WI38 (cell line): ENCODE measurements at regions not wholly inside any gene's neighbourhood (a gene's known extent, or its start where the extent isn't known, plus 50 kb on each side); places are given as distances from the start of the nearest gene placed in this dataset.
"Not testable (repeated sequence)": the region's sequence is repeated elsewhere in the genome, so short reads cannot be mapped to it uniquely, and the experiment has no call there.

Experiments used
- H3K4me3 ChIP-seq: 2 replicates; pipeline ENCODE4 v1.5.1; 2011; ENCODE audit warnings: low read depth, mild to moderate bottlenecking, control low read depth, low read length
- TF ChIP-seq, protein P1 (sequence below): IDR thresholded peaks from 2 replicates; pipeline ENCODE4 v1.5.1; 2012; ENCODE audit warnings: low read depth, mild to moderate bottlenecking, control low read depth, low read length

GRCh38 chr14:53620890-53621289 is 335.7 kb downstream of the BMP4 start:
- TF ChIP-seq, protein P1, sequence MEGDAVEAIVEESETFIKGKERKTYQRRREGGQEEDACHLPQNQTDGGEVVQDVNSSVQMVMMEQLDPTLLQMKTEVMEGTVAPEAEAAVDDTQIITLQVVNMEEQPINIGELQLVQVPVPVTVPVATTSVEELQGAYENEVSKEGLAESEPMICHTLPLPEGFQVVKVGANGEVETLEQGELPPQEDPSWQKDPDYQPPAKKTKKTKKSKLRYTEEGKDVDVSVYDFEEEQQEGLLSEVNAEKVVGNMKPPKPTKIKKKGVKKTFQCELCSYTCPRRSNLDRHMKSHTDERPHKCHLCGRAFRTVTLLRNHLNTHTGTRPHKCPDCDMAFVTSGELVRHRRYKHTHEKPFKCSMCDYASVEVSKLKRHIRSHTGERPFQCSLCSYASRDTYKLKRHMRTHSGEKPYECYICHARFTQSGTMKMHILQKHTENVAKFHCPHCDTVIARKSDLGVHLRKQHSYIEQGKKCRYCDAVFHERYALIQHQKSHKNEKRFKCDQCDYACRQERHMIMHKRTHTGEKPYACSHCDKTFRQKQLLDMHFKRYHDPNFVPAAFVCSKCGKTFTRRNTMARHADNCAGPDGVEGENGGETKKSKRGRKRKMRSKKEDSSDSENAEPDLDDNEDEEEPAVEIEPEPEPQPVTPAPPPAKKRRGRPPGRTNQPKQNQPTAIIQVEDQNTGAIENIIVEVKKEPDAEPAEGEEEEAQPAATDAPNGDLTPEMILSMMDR: no peak
- H3K4me3 ChIP-seq: no peak overlapping the region

- no peak overlapping the region for H3K4me3 ChIP-seq
- TF ChIP-seq, protein P1: no peak
Observed at GRCh38 chr14:53620317-53620716, 336.3 kb downstream of the BMP4 start.

DNA sequence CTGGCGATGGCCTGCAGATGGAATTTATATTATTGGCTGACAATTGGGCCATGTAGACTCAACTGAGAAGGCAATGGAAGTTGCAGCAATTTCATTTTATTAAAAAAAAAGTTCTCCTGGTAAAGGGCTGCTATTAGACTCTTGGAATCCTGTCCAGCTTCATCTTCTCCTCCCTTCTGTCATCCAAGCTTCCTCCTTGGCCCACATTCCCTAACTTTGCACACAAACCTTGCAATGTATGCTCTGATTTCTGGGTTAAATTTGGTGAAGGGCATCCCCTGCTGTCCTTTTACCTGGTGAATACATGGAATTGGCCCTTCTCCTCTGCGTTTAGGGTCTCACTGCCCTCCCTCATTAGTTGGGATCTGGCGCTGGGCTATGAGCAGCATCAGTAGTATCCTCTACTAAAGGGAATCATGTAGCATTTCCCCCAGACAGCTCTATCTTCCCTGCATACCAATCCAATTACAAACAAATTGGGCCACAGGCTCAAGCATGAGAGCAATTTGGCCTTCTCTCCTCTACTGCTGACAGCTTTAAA is 336.9 kb downstream of the BMP4 start:
- TF ChIP-seq, protein P1: no peak
- H3K4me3 ChIP-seq: no peak overlapping the region

GRCh38 chr14:53616536-53616935 is 340.1 kb downstream of the BMP4 start:
- not testable (repeated sequence) for H3K4me3 ChIP-seq

- H3K4me3 ChIP-seq: no peak overlapping the region
- TF ChIP-seq, protein P1: no peak
Observed at GRCh38 chr14:53615252-53615651, 341.4 kb downstream of the BMP4 start.

- TF ChIP-seq, protein P1: no peak
- H3K4me3 ChIP-seq: peak overlapping the region; percentile 18; the same call in 1 of the 2 replicates
Observed at GRCh38 chr14:53613404-53614253, 343.0 kb downstream of the BMP4 start.

DNA sequence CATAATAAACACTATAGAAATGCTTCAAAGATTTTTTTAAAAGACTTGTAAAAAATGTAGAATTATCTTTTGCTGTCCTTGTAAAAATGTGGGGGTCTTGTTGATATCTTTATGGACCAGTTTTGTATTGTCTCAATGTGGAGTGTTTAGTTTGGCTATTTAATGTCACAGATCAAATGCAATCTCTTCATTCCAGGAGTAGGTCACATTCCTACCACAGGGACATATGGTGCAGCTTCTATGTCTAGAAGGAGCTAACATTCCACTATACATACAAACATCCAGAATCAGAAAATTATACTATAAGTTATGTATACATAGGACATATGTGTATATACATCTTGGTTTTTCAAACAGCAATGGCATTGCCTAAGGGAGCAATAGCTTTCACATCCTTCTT is 345.7 kb downstream of the BMP4 start:
- no peak overlapping the region for H3K4me3 ChIP-seq
- TF ChIP-seq, protein P1: no peak
